Erythroblast (primary cell): ENCODE measurements at regions not wholly inside any gene's neighbourhood (a gene's known extent, or its start where the extent isn't known, plus 50 kb on each side); places are given as distances from the start of the nearest gene placed in this dataset.

ENCODE experiments used
- GATA1 ChIP-seq: IDR thresholded peaks from 2 replicates; pipeline ENCODE4 v1.6.1; 2011; ENCODE audit warnings: low read depth, mild to moderate bottlenecking, control low read depth, low read length, moderate library complexity
- POLR2A ChIP-seq: IDR thresholded peaks from 2 replicates; pipeline ENCODE4 v1.6.1; 2011; ENCODE audit warnings: mild to moderate bottlenecking, low read length

DNA sequence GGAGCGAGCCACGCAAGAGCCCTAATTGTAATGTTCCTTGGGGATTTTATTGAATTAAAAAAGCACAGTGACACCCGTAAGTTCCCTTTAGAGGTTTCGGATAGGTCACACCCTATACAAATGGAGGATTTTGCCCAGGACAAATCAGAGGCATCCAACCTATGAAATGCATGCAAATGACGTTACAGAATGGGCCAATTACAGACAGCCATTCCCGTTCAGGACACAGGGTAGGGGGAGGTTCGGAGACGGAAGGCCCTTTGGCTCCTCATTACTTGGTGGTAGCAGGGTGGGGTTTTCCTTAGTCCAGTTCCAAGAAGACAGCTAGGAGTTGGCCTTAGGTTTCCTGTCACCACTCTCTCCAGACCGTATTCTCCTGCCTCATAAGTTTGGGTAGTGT lies 754.1 kb downstream of the IPMK start:
- TF ChIP-seq POLR2A (no peak), GATA1 (no peak)
